DND-41 (cell line): ENCODE measurements at regions not wholly inside any gene's neighbourhood (a gene's known extent, or its start where the extent isn't known, plus 50 kb on each side); places are given as distances from the start of the nearest gene placed in this dataset.

Experiments
- CTCF ChIP-seq: IDR thresholded peaks from 2 replicates; pipeline ENCODE4 v1.5.1; 2012; ENCODE audit warnings: borderline replicate concordance, low read length, moderate library complexity, mild to moderate bottlenecking; ENCODE audit not compliant: poor library complexity, severe bottlenecking; ENCODE audit errors: extremely low read depth
- EZH2 ChIP-seq: IDR thresholded peaks from 3 replicates; pipeline ENCODE4 v1.6.1; 2012; ENCODE audit warnings: borderline replicate concordance, low read depth, mild to moderate bottlenecking, moderate library complexity, low read length, inconsistent platforms; ENCODE audit not compliant: severe bottlenecking

DNA sequence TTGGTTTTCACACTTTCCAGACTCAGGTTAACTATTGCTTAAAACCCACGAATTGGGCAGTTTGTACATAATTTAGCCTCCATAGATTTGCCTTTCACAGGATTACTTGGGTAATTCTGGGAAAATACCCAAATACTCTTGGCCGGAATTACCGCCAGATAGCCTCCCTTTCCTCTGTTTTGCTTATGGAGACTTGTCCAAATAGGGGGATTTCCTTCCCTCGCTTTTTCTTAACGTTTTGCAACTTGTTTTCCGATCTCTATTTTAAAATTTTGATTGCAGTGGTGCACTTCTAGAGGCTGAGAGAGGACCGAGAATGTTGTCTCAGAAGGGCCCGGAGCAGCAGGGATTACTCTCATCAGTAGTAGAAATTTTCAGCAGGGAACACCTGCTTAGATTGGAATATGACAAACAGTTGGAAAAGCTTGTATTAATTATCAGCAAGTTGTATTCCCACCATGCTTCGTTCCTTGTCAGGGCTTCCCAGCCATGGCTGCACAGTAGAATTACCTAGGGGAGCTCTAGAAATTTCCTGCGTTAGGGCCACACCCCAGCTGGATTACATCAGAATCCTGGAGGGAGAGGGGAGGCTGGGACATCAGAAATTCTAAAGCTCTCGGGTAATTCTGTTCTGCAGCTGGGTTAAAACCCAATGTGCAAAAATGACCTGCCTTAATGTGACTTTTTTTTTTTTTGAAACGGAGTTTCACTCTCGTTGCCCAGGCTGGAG lies 329.1 kb downstream of the SH3GL2 start:
- no peak for TF ChIP-seq CTCF
- no peak for TF ChIP-seq EZH2
